Activated CD4-positive, alpha-beta T cell treated with anti-CD3 and anti-CD28 coated beads, Interleukin-2, amount 10 ng/mL, durations not matched to agents 24 days and 14 days (primary cell): ENCODE measurements at regions not wholly inside any gene's neighbourhood (a gene's known extent, or its start where the extent isn't known, plus 50 kb on each side); places are given as distances from the start of the nearest gene placed in this dataset.
"Not testable (repeated sequence)": the region's sequence is repeated elsewhere in the genome, so short reads cannot be mapped to it uniquely, and the experiment has no call there.

ENCODE experiments used
- DNase-seq: peaks from one replicate; pipeline ENCODE4 v3.0.0; 2022
- H3K27ac Mint-ChIP-seq: one replicate; pipeline ENCODE4 v1.8.0; 2022; ENCODE audit warnings: mild to moderate bottlenecking, mixed read lengths
- H3K27me3 Mint-ChIP-seq: one replicate; pipeline ENCODE4 v1.8.0; 2022; ENCODE audit warnings: mixed read lengths
- H3K36me3 Mint-ChIP-seq: one replicate; pipeline ENCODE4 v1.8.0; 2022; ENCODE audit warnings: low read depth, mild to moderate bottlenecking, mixed read lengths
- H3K4me1 Mint-ChIP-seq: one replicate; pipeline ENCODE4 v1.8.0; 2021; ENCODE audit warnings: mixed read lengths
- H3K4me3 Mint-ChIP-seq: one replicate; pipeline ENCODE4 v1.8.0; 2022; ENCODE audit warnings: mild to moderate bottlenecking, moderate library complexity, mixed read lengths
- H3K9me3 Mint-ChIP-seq: one replicate; pipeline ENCODE4 v1.8.0; 2021; ENCODE audit warnings: mixed read lengths
- intact Hi-C: fragments of 100-400 bp; cut with micrococcal nuclease; formaldehyde crosslinking; loops from one replicate; pipeline ENCODE4 v1.15.1; 2023

GRCh38 chr2:208674919-208675318 lies 268.3 kb downstream of the PTH2R start:
- Mint-ChIP-seq H3K36me3 (no peaks in the 10 kb centered on the region), H3K4me1 (no peaks in the 10 kb centered on the region), H3K27me3 (no peaks in the 10 kb centered on the region), H3K27ac (no peak overlapping the region), H3K4me3 (no peak overlapping the region), H3K9me3 (no peaks in the 10 kb centered on the region)
- intact Hi-C loops = no loop called here
- DNase-seq = no peak

GRCh38 chr2:208685929-208686328 lies 279.3 kb downstream of the PTH2R start:
- DNase-seq, intact Hi-C loops, H3K4me3 Mint-ChIP-seq, H3K36me3 Mint-ChIP-seq, H3K4me1 Mint-ChIP-seq, H3K27me3 Mint-ChIP-seq, H3K27ac Mint-ChIP-seq: not testable (repeated sequence)
- peaks cover 11% of the 10 kb centered on the region for H3K9me3 Mint-ChIP-seq

GRCh38 chr2:208686665-208687064 lies 280.1 kb downstream of the PTH2R start:
- Mint-ChIP-seq H3K4me3 (no peak overlapping the region), H3K4me1 (no peaks in the 10 kb centered on the region), H3K27me3 (no peaks in the 10 kb centered on the region), H3K9me3 (peaks cover 11% of the 10 kb centered on the region), H3K27ac (no peak overlapping the region), H3K36me3 (no peaks in the 10 kb centered on the region)
- no peak for DNase-seq
- intact Hi-C loops = no loop called here

GRCh38 chr2:208687720-208688119 lies 281.1 kb downstream of the PTH2R start:
- H3K4me3 Mint-ChIP-seq = not testable (repeated sequence)

GRCh38 chr2:208698114-208698513 lies 291.5 kb downstream of the PTH2R start:
- H3K27me3 Mint-ChIP-seq = no peaks in the 10 kb centered on the region
- H3K27ac Mint-ChIP-seq = no peak overlapping the region
- no peaks in the 10 kb centered on the region for H3K4me1 Mint-ChIP-seq
- no peak overlapping the region for H3K4me3 Mint-ChIP-seq
- intact Hi-C loops = no loop called here
- DNase-seq = no peak
- no peaks in the 10 kb centered on the region for H3K36me3 Mint-ChIP-seq
- H3K9me3 Mint-ChIP-seq = no peaks in the 10 kb centered on the region

More at GRCh38 chr2:208687720-208688119, 281.1 kb downstream of the PTH2R start:
- DNase-seq, H3K36me3 Mint-ChIP-seq, H3K27me3 Mint-ChIP-seq, H3K27ac Mint-ChIP-seq, intact Hi-C loops, H3K4me1 Mint-ChIP-seq: not testable (repeated sequence)
- H3K9me3 Mint-ChIP-seq = peaks cover 11% of the 10 kb centered on the region

- no peaks in the 10 kb centered on the region for H3K27me3 Mint-ChIP-seq
- H3K36me3 Mint-ChIP-seq = no peaks in the 10 kb centered on the region
- H3K27ac Mint-ChIP-seq = no peak overlapping the region
- H3K4me1 Mint-ChIP-seq = no peaks in the 10 kb centered on the region
- no peak for DNase-seq
- no peak overlapping the region for H3K4me3 Mint-ChIP-seq
- intact Hi-C loops = no loop called here
- no peaks in the 10 kb centered on the region for H3K9me3 Mint-ChIP-seq
Observed at GRCh38 chr2:208708486-208708885, 301.9 kb downstream of the PTH2R start.

- no peak overlapping the region for H3K4me3 Mint-ChIP-seq
- DNase-seq = no peak
- intact Hi-C loops = no loop called here
- H3K9me3 Mint-ChIP-seq = no peaks in the 10 kb centered on the region
- no peaks in the 10 kb centered on the region for H3K4me1 Mint-ChIP-seq
- no peak overlapping the region for H3K27ac Mint-ChIP-seq
- no peaks in the 10 kb centered on the region for H3K27me3 Mint-ChIP-seq
- no peaks in the 10 kb centered on the region for H3K36me3 Mint-ChIP-seq
Observed at GRCh38 chr2:208711598-208711997, 305.0 kb downstream of the PTH2R start.

- Mint-ChIP-seq H3K4me1 (no peaks in the 10 kb centered on the region), H3K9me3 (no peaks in the 10 kb centered on the region), H3K27ac (no peak overlapping the region), H3K36me3 (no peaks in the 10 kb centered on the region), H3K4me3 (no peak overlapping the region), H3K27me3 (no peaks in the 10 kb centered on the region)
- DNase-seq = no peak
- intact Hi-C loops = no loop called here
Observed at GRCh38 chr2:208713066-208713745, 306.6 kb downstream of the PTH2R start.

- Mint-ChIP-seq H3K27ac (no peak overlapping the region), H3K4me3 (no peak overlapping the region), H3K9me3 (no peaks in the 10 kb centered on the region), H3K27me3 (no peaks in the 10 kb centered on the region), H3K4me1 (no peaks in the 10 kb centered on the region), H3K36me3 (no peaks in the 10 kb centered on the region)
- no peak for DNase-seq
- intact Hi-C loops = no loop called here
Observed at GRCh38 chr2:208718828-208719227, 312.2 kb downstream of the PTH2R start.

- Mint-ChIP-seq H3K9me3 (no peaks in the 10 kb centered on the region), H3K27ac (no peak overlapping the region), H3K4me3 (no peak overlapping the region), H3K27me3 (no peaks in the 10 kb centered on the region), H3K4me1 (no peaks in the 10 kb centered on the region), H3K36me3 (no peaks in the 10 kb centered on the region)
- no peak for DNase-seq
- intact Hi-C loops = no loop called here
Observed at GRCh38 chr2:208722731-208723130, 316.1 kb downstream of the PTH2R start.

GRCh38 chr2:208725280-208725679 lies 318.7 kb downstream of the PTH2R start:
- intact Hi-C loops = no loop called here
- H3K9me3 Mint-ChIP-seq = no peaks in the 10 kb centered on the region
- H3K27ac Mint-ChIP-seq = no peak overlapping the region
- no peak overlapping the region for H3K4me3 Mint-ChIP-seq
- no peaks in the 10 kb centered on the region for H3K27me3 Mint-ChIP-seq
- H3K36me3 Mint-ChIP-seq = no peaks in the 10 kb centered on the region
- H3K4me1 Mint-ChIP-seq = no peaks in the 10 kb centered on the region
- DNase-seq = no peak

- no peaks in the 10 kb centered on the region for H3K9me3 Mint-ChIP-seq
- no peaks in the 10 kb centered on the region for H3K36me3 Mint-ChIP-seq
- H3K4me3 Mint-ChIP-seq = no peak overlapping the region
- no peaks in the 10 kb centered on the region for H3K4me1 Mint-ChIP-seq
- H3K27ac Mint-ChIP-seq = no peak overlapping the region
- H3K27me3 Mint-ChIP-seq = no peaks in the 10 kb centered on the region
- intact Hi-C loops = no loop called here
- no peak for DNase-seq
Observed at GRCh38 chr2:208726242-208726641, 319.6 kb downstream of the PTH2R start.

GRCh38 chr2:208751663-208752415 lies 345.2 kb downstream of the PTH2R start:
- H3K4me1 Mint-ChIP-seq, H3K9me3 Mint-ChIP-seq, DNase-seq, intact Hi-C loops, H3K27me3 Mint-ChIP-seq, H3K27ac Mint-ChIP-seq, H3K4me3 Mint-ChIP-seq, H3K36me3 Mint-ChIP-seq: not testable (repeated sequence)

- Mint-ChIP-seq H3K4me1 (no peaks in the 10 kb centered on the region), H3K4me3 (no peak overlapping the region), H3K27me3 (no peaks in the 10 kb centered on the region), H3K9me3 (peaks cover 5% of the 10 kb centered on the region), H3K36me3 (no peaks in the 10 kb centered on the region), H3K27ac (no peak overlapping the region)
- no peak for DNase-seq
- intact Hi-C loops = no loop called here
Observed at GRCh38 chr2:208757364-208757763, 350.8 kb downstream of the PTH2R start.

GRCh38 chr2:208773074-208773473 lies 366.5 kb downstream of the PTH2R start:
- H3K27me3 Mint-ChIP-seq, H3K4me1 Mint-ChIP-seq: not testable (repeated sequence)

More at GRCh38 chr2:208773074-208773473, 366.5 kb downstream of the PTH2R start:
- intact Hi-C loops, H3K9me3 Mint-ChIP-seq, DNase-seq, H3K4me3 Mint-ChIP-seq, H3K27ac Mint-ChIP-seq, H3K36me3 Mint-ChIP-seq: not testable (repeated sequence)
